Fibroblast of lung (primary cell): ENCODE measurements at regions not wholly inside any gene's neighbourhood (a gene's known extent, or its start where the extent isn't known, plus 50 kb on each side); places are given as distances from the start of the nearest gene placed in this dataset.
A peak's percentile ranks its signal among the peaks of the same experiment; 100 is the strongest.

ENCODE experiments used
- DNase-seq, 2 donors: peaks; one replicate each; pipeline versions ENCODE4 v3.0.0 to v3.0.0-alpha.2; 2010; ENCODE audit warnings: low read depth in 2 of 2
- H2AFZ ChIP-seq: 2 replicates; pipeline ENCODE4 v1.5.1; 2012; ENCODE audit warnings: low read length, control low read depth, inconsistent platforms
- H3K27ac ChIP-seq: 2 replicates; pipeline ENCODE4 v1.5.1; 2011; ENCODE audit warnings: low read length, control low read depth; ENCODE audit not compliant: insufficient read depth
- H3K27me3 ChIP-seq: 2 replicates; pipeline ENCODE4 v1.5.1; 2011; ENCODE audit warnings: mild to moderate bottlenecking, low read length; ENCODE audit not compliant: control insufficient read depth, insufficient read depth
- H3K36me3 ChIP-seq: 2 replicates; pipeline ENCODE4 v1.5.1; 2011; ENCODE audit warnings: low read length; ENCODE audit not compliant: control insufficient read depth, insufficient read depth
- H3K4me1 ChIP-seq: 2 replicates; pipeline ENCODE4 v1.5.1; 2011; ENCODE audit warnings: low read length; ENCODE audit not compliant: control insufficient read depth, insufficient read depth; ENCODE audit errors: extremely low read depth
- H3K4me2 ChIP-seq: 2 replicates; pipeline ENCODE4 v1.5.1; 2011; ENCODE audit warnings: low read length, control low read depth; ENCODE audit not compliant: insufficient read depth; ENCODE audit errors: extremely low read depth
- H3K4me3 ChIP-seq, 4 experiments: fragments of 200-600 bp in 1 of 4; sonication (generic) in 1 of 4; replicated peaks in 1 of 4; 2 replicates each; pipeline ENCODE4 v1.5.1; 2011 to 2016; ENCODE audit warnings: low read length in 4 of 4, low read depth in 3 of 4, mild to moderate bottlenecking in 3 of 4, control low read depth in 2 of 4, inconsistent platforms in 1 of 4, mixed read lengths in 1 of 4; ENCODE audit not compliant: insufficient read depth in 1 of 4; ENCODE audit errors: control extremely low read depth in 1 of 4
- H3K79me2 ChIP-seq: 2 replicates; pipeline ENCODE4 v1.5.1; 2012; ENCODE audit warnings: mild to moderate bottlenecking, low read length, inconsistent platforms; ENCODE audit not compliant: control insufficient read depth, insufficient read depth
- H3K9ac ChIP-seq: 2 replicates; pipeline ENCODE4 v1.5.1; 2011; ENCODE audit warnings: mild to moderate bottlenecking, low read length, control low read depth; ENCODE audit not compliant: insufficient read depth
- H3K9me3 ChIP-seq: 2 replicates; pipeline ENCODE4 v1.5.1; 2012; ENCODE audit warnings: low read depth, low read length; ENCODE audit not compliant: control insufficient read depth, insufficient read depth
- H4K20me1 ChIP-seq: 2 replicates; pipeline ENCODE4 v1.5.1; 2011; ENCODE audit warnings: low read length; ENCODE audit not compliant: control insufficient read depth, insufficient read depth; ENCODE audit errors: extremely low read depth
- CTCF ChIP-seq, 2 donors: IDR thresholded peaks in 1 of 2; conservative IDR thresholded peaks in 1 of 2; 1 replicate in 1 of 2; 2 replicates in 1 of 2; pipeline ENCODE4 v1.5.1; 2011 to 2012; ENCODE audit warnings: low read length in 2 of 2, control low read depth in 1 of 2, inconsistent platforms in 1 of 2, low read depth in 1 of 2, mild to moderate bottlenecking in 1 of 2
- EZH2 ChIP-seq: IDR thresholded peaks from 2 replicates; pipeline ENCODE4 v1.5.1; 2012; ENCODE audit warnings: low read length, control low read depth, mild to moderate bottlenecking; ENCODE audit errors: missing control alignments

GRCh38 chr17:37827905-37828650 lies 83.2 kb upstream of the HNF1B start:
- H2AFZ ChIP-seq = peak overlapping the region; percentile 69

GRCh38 chr17:37826497-37827430 lies 81.9 kb upstream of the HNF1B start:
- peaks cover 10% of the 10 kb centered on the region for H3K4me1 ChIP-seq
- H3K27ac ChIP-seq = no peak overlapping the region
- no peaks in the 10 kb centered on the region for H3K9me3 ChIP-seq
- H4K20me1 ChIP-seq = no peaks in the 10 kb centered on the region
- peak in 1 of 2 donors; percentile 35 for DNase-seq
- no peaks in the 10 kb centered on the region for H3K36me3 ChIP-seq
- no peaks in the 10 kb centered on the region for H3K79me2 ChIP-seq
- no peak overlapping the region for H2AFZ ChIP-seq
- H3K4me2 ChIP-seq = no peak overlapping the region
- no peak for TF ChIP-seq CTCF (conservative IDR thresholded peaks at IDR 0.05 in 1 of 2, IDR thresholded peaks at IDR 0.05 in 1 of 2; ENCODE audit: low read depth in 1 of 2, low read length in 2 of 2)
- no peak for TF ChIP-seq EZH2
- no peaks in the 10 kb centered on the region for H3K27me3 ChIP-seq
- no peak overlapping the region for H3K4me3 ChIP-seq
- H3K9ac ChIP-seq = no peak overlapping the region

More at GRCh38 chr17:37827905-37828650, 83.2 kb upstream of the HNF1B start:
- DNase-seq = no peak
- H3K27me3 ChIP-seq = no peaks in the 10 kb centered on the region
- no peaks in the 10 kb centered on the region for H3K79me2 ChIP-seq
- H3K4me3 ChIP-seq = no peak overlapping the region
- H3K4me1 ChIP-seq = peaks cover 10% of the 10 kb centered on the region
- no peaks in the 10 kb centered on the region for H3K9me3 ChIP-seq
- no peak overlapping the region for H3K27ac ChIP-seq
- no peak overlapping the region for H3K9ac ChIP-seq
- no peak overlapping the region for H3K4me2 ChIP-seq
- H4K20me1 ChIP-seq = no peaks in the 10 kb centered on the region
- TF ChIP-seq CTCF (conservative IDR thresholded peaks at IDR 0.05 in 1 of 2, IDR thresholded peaks at IDR 0.05 in 1 of 2; ENCODE audit: low read depth in 1 of 2, low read length in 2 of 2) (no peak), EZH2 (no peak)
- H3K36me3 ChIP-seq = no peaks in the 10 kb centered on the region

GRCh38 chr17:37825851-37826250 lies 81.0 kb upstream of the HNF1B start:
- Histone ChIP-seq H3K9me3 (no peaks in the 10 kb centered on the region), H3K4me2 (no peak overlapping the region), H3K27me3 (no peaks in the 10 kb centered on the region), H2AFZ (no peak overlapping the region), H3K79me2 (no peaks in the 10 kb centered on the region), H4K20me1 (no peaks in the 10 kb centered on the region), H3K4me3 (no peak overlapping the region), H3K9ac (no peak overlapping the region), H3K36me3 (no peaks in the 10 kb centered on the region), H3K4me1 (peaks cover 10% of the 10 kb centered on the region), H3K27ac (no peak overlapping the region)
- TF ChIP-seq EZH2 = no peak
- no peak for TF ChIP-seq CTCF (conservative IDR thresholded peaks at IDR 0.05 in 1 of 2, IDR thresholded peaks at IDR 0.05 in 1 of 2; ENCODE audit: low read depth in 1 of 2, low read length in 2 of 2)
- DNase-seq = no peak
